Keratinocyte (primary cell): ENCODE measurements at regions not wholly inside any gene's neighbourhood (a gene's known extent, or its start where the extent isn't known, plus 50 kb on each side); places are given as distances from the start of the nearest gene placed in this dataset.
A peak's percentile ranks its signal among the peaks of the same experiment; 100 is the strongest.

Experiments used
- DNase-seq: peaks from one replicate; pipeline ENCODE4 v3.0.0-alpha.2; 2011; ENCODE audit warnings: low read depth, missing footprints, low spot score
- FAIRE-seq: peaks from 2 replicates; lab custom pipeline; 2011; peaks lifted over from hg19 to GRCh38; lab: Jason Lieb, UNC
- H2AFZ ChIP-seq: 2 replicates; pipeline ENCODE4 v1.6.0; 2012; ENCODE audit warnings: low read length, control low read depth, inconsistent platforms; ENCODE audit not compliant: control insufficient read depth
- H3K27ac ChIP-seq: 2 replicates; pipeline ENCODE4 v1.5.1; 2011; ENCODE audit warnings: low read length; ENCODE audit not compliant: control insufficient read depth, insufficient read depth
- H3K27me3 ChIP-seq: 3 replicates; pipeline ENCODE4 v1.6.0; 2011; ENCODE audit warnings: low read length; ENCODE audit not compliant: control insufficient read depth, insufficient read depth; ENCODE audit errors: extremely low read depth
- H3K36me3 ChIP-seq, 2 experiments: 2 replicates in 1 of 2; 3 replicates in 1 of 2; pipeline ENCODE4 v1.5.1; 2011; ENCODE audit warnings: low read length in 2 of 2, mild to moderate bottlenecking in 1 of 2; ENCODE audit not compliant: control insufficient read depth in 2 of 2, insufficient read depth in 2 of 2; ENCODE audit errors: extremely low read depth in 1 of 2
- H3K4me1 ChIP-seq: 3 replicates; pipeline ENCODE4 v1.5.1; 2011; ENCODE audit warnings: low read length; ENCODE audit not compliant: control insufficient read depth, insufficient read depth; ENCODE audit errors: extremely low read depth
- H3K4me2 ChIP-seq: 3 replicates; pipeline ENCODE4 v1.6.0; 2011; ENCODE audit warnings: low read depth, low read length; ENCODE audit not compliant: control insufficient read depth, insufficient read depth; ENCODE audit errors: extremely low read depth
- H3K4me3 ChIP-seq, 3 experiments: fragments of 200-600 bp in 1 of 3; sonication (generic) in 1 of 3; 2 replicates in 2 of 3; 3 replicates in 1 of 3; pipeline ENCODE4 v1.5.1; 2011 to 2016; ENCODE audit warnings: low read length in 3 of 3, mild to moderate bottlenecking in 3 of 3, control low read depth in 2 of 3, inconsistent platforms in 1 of 3, low read depth in 1 of 3, mixed read lengths in 1 of 3, mixed run types in 1 of 3, moderate library complexity in 1 of 3; ENCODE audit not compliant: control insufficient read depth in 2 of 3, insufficient read depth in 2 of 3; ENCODE audit errors: extremely low read depth in 1 of 3
- H3K79me2 ChIP-seq: 2 replicates; pipeline ENCODE4 v1.6.0; 2012; ENCODE audit warnings: low read length; ENCODE audit not compliant: control insufficient read depth, insufficient read depth
- H3K9ac ChIP-seq: 3 replicates; pipeline ENCODE4 v1.6.0; 2011; ENCODE audit warnings: low read length; ENCODE audit not compliant: control insufficient read depth, insufficient read depth; ENCODE audit errors: extremely low read depth
- H3K9me1 ChIP-seq: 3 replicates; pipeline ENCODE4 v1.6.0; 2011; ENCODE audit warnings: low read length; ENCODE audit not compliant: control insufficient read depth, insufficient read depth; ENCODE audit errors: extremely low read depth
- H3K9me3 ChIP-seq: 2 replicates; pipeline ENCODE4 v1.5.1; 2012; ENCODE audit warnings: low read depth, low read length; ENCODE audit not compliant: control insufficient read depth
- H4K20me1 ChIP-seq: 3 replicates; pipeline ENCODE4 v1.6.0; 2011; ENCODE audit warnings: low read length; ENCODE audit not compliant: control insufficient read depth, insufficient read depth; ENCODE audit errors: extremely low read depth
- CTCF ChIP-seq, 3 experiments: IDR thresholded peaks in 1 of 3; conservative IDR thresholded peaks in 1 of 3; optimal IDR thresholded peaks in 1 of 3; 2 replicates in 2 of 3; 3 replicates in 1 of 3; pipeline versions ENCODE3 to v1.5.1; 2011; ENCODE audit warnings: low read length in 3 of 3, mild to moderate bottlenecking in 3 of 3, moderate library complexity in 2 of 3, control low read depth in 1 of 3, inconsistent platforms in 1 of 3; ENCODE audit not compliant: insufficient read depth in 2 of 3; ENCODE audit errors: extremely low read depth in 1 of 3
- EZH2 ChIP-seq: IDR thresholded peaks from one replicate; pipeline ENCODE4 v1.6.1; 2012; ENCODE audit warnings: inconsistent platforms, mild to moderate bottlenecking, low read length, moderate library complexity
- dilution Hi-C: fragments of 300-500 bp; cut with MboI; formaldehyde crosslinking; loops from one replicate; pipeline ENCODE4 v1.7.0; 2020; ENCODE audit warnings: low sequenced_read_pairs; ENCODE audit not compliant: extremely low pct_ligation_motif_present

DNA sequence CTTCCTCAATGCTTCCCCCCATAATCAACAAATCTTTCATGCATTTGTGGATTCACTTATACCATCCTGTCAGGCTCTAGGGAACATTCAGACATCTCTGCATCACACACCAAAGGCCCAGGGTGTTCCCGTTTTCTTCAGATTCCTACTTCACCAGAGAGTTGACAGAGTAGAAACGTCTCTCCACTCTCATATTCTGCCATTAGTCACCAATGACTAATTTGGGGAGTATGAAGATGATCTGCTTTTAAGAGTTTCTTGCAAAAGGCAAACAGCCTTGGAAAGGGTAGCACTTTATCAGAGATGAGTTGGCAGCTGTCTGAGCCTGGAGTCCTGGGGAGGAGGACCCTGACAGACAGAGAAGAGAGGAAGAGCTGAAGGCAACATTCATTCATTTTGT, 55.8 kb upstream of the DGKG start:
- Histone ChIP-seq H2AFZ (no peak overlapping the region), H3K9me1 (no peaks in the 10 kb centered on the region), H3K27ac (no peak overlapping the region), H3K4me1 (peaks cover 34% of the 10 kb centered on the region), H3K4me2 (peak overlapping the region; percentile 17), H3K36me3 (no peaks in the 10 kb centered on the region), H3K4me3 (no peak overlapping the region), H3K9ac (no peak overlapping the region), H3K9me3 (no peaks in the 10 kb centered on the region), H4K20me1 (no peaks in the 10 kb centered on the region), H3K27me3 (no peaks in the 10 kb centered on the region), H3K79me2 (no peaks in the 10 kb centered on the region)
- peak; percentile 94 for FAIRE-seq
- TF ChIP-seq CTCF (optimal IDR thresholded peaks at IDR 0.05 in 1 of 3, IDR thresholded peaks at IDR 0.05 in 1 of 3, conservative IDR thresholded peaks at IDR 0.05 in 1 of 3; ENCODE audit: extremely low read depth in 1 of 3, insufficient read depth in 2 of 3, low read length in 3 of 3) = no peak
- no peak for TF ChIP-seq EZH2
- dilution Hi-C loops = no loop called here
- no peak for DNase-seq

DNA sequence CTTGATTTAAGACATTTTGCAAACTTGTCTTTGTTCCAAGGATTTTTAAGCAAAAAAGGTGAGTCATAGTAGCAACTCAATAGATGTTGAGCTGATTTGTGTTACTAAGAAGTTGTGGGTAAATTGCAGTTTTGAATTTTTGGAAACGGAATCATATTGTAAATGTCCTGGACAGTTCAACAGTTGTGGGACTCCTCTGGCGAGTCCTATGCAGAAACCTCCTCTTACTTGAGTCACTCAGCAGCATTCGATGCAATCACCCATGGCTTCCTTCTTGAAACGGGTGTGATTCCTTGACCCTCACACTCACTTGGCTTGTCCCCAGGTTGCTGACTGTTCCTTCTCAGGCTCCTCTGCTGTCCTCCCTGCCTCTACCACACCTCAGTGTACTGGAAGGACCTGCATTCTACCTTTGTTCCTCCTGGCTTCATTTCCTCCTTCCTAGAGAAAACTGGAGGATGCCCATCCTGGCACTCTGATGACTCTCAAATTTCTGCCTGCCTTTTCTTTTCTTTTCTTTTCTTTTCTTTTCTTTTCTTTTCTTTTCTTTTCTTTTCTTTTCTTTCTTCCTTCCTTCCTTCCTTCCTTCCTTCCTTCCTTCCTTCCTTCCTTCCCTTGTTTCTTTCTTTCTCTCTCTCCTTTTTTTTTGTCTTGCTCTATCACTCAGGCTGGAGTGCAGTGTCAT, 52.8 kb upstream of the DGKG start:
- Histone ChIP-seq H3K4me1 (peaks cover 42% of the 10 kb centered on the region), H3K9me1 (no peaks in the 10 kb centered on the region), H3K4me2 (peak overlapping the region; percentile 59), H4K20me1 (no peaks in the 10 kb centered on the region), H3K9me3 (no peaks in the 10 kb centered on the region), H3K27me3 (no peaks in the 10 kb centered on the region), H3K27ac (peak overlapping the region; percentile 25), H3K9ac (no peak overlapping the region), H3K36me3 (no peaks in the 10 kb centered on the region), H3K79me2 (no peaks in the 10 kb centered on the region), H3K4me3 (peak overlapping the region in 1 of 3 experiments; percentile 0), H2AFZ (no peak overlapping the region)
- dilution Hi-C loops = no loop called here
- FAIRE-seq (peak; percentile 87), DNase-seq (peak; percentile 50)
- no peak for TF ChIP-seq CTCF (optimal IDR thresholded peaks at IDR 0.05 in 1 of 3, IDR thresholded peaks at IDR 0.05 in 1 of 3, conservative IDR thresholded peaks at IDR 0.05 in 1 of 3; ENCODE audit: extremely low read depth in 1 of 3, insufficient read depth in 2 of 3, low read length in 3 of 3)
- TF ChIP-seq EZH2 = no peak
